SU-DHL-6 (cell line): ENCODE measurements at regions not wholly inside any gene's neighbourhood (a gene's known extent, or its start where the extent isn't known, plus 50 kb on each side); places are given as distances from the start of the nearest gene placed in this dataset.

Experiments used
- EZH2phosphoT487 ChIP-seq: fragments of 200-600 bp; sonication (generic), shearing (Covaris generic); conservative IDR thresholded peaks from 2 replicates; pipeline ENCODE4 v1.6.1; 2018; ENCODE audit warnings: mild to moderate bottlenecking, antibody characterized with exemption, low read length, moderate library complexity, mixed read lengths
- TF ChIP-seq, protein P1 (sequence below): fragments of 200-600 bp; sonication (generic); IDR thresholded peaks from one replicate; pipeline ENCODE4 v1.5.1; 2017; ENCODE audit warnings: antibody characterized with exemption, mild to moderate bottlenecking, low read length, moderate library complexity; ENCODE audit not compliant: insufficient read depth, poor library complexity, severe bottlenecking

GRCh38 chr4:34721835-34722234 lies 1522.5 kb downstream of the ARAP2 start:
- TF ChIP-seq, protein P1, sequence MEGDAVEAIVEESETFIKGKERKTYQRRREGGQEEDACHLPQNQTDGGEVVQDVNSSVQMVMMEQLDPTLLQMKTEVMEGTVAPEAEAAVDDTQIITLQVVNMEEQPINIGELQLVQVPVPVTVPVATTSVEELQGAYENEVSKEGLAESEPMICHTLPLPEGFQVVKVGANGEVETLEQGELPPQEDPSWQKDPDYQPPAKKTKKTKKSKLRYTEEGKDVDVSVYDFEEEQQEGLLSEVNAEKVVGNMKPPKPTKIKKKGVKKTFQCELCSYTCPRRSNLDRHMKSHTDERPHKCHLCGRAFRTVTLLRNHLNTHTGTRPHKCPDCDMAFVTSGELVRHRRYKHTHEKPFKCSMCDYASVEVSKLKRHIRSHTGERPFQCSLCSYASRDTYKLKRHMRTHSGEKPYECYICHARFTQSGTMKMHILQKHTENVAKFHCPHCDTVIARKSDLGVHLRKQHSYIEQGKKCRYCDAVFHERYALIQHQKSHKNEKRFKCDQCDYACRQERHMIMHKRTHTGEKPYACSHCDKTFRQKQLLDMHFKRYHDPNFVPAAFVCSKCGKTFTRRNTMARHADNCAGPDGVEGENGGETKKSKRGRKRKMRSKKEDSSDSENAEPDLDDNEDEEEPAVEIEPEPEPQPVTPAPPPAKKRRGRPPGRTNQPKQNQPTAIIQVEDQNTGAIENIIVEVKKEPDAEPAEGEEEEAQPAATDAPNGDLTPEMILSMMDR = no peak
- TF ChIP-seq EZH2phosphoT487 = no peak
